ENCODE measurements at regions not wholly inside any gene's neighbourhood (a gene's known extent, or its start where the extent isn't known, plus 50 kb on each side); places are given as distances from the start of the nearest gene placed in this dataset.

DNA sequence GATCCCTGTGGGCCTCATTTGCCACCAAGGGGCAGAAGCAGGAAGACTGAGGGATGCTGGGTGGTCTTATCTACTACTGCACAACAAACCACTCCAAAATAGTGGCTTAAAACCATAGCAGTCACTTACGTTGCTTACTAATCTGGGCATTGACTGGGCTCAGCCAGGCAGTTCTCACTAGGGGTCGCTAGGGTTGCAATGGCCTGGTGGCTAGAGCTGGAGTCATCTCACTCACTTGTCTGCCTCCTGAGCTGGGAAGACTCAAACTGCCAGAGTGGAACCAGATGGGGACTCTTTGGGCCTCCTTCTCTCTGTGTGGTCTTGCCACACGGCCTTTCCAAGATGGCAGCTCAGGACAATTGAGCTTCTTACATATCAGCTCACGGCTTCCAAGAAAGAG is 216.3 kb upstream of the BCOR start:
- H3K27ac ChIP-seq (ENCODE audit: low read length in 2 of 2): no peak overlapping the region
- no peak overlapping the region for H3K4me3 ChIP-seq (ENCODE audit: control extremely low read depth in 1 of 5, extremely low read depth in 1 of 5, insufficient read depth in 1 of 5, low read depth in 2 of 5, low read length in 4 of 5)
- H3K4me2 ChIP-seq (replicated peaks; ENCODE audit: low read depth, low read length, poor library complexity, severe bottlenecking): no peak overlapping the region
- no peaks in the 10 kb centered on the region for H3K79me2 ChIP-seq (ENCODE audit: control insufficient read depth, insufficient read depth, low read length)
- no peaks in the 10 kb centered on the region for H3K36me3 ChIP-seq (replicated peaks in 1 of 2; ENCODE audit: control extremely low read depth in 1 of 2, control insufficient read depth in 1 of 2, extremely low read depth in 1 of 2, insufficient read depth in 2 of 2, low read length in 1 of 2)
- H3K9ac ChIP-seq (ENCODE audit: low read length): no peak overlapping the region
- 93% methylated on average over 4 of the region's 4 CpGs for WGBS (ENCODE audit: insufficient coverage)
- peaks cover 0 to 21% (median 5%) of the 10 kb centered on the region in 3 donors for H3K9me3 ChIP-seq (ENCODE audit: control extremely low read depth in 1 of 3, control insufficient read depth in 2 of 3, insufficient read depth in 1 of 3, low read length in 2 of 3)
- TF ChIP-seq, protein P1, sequence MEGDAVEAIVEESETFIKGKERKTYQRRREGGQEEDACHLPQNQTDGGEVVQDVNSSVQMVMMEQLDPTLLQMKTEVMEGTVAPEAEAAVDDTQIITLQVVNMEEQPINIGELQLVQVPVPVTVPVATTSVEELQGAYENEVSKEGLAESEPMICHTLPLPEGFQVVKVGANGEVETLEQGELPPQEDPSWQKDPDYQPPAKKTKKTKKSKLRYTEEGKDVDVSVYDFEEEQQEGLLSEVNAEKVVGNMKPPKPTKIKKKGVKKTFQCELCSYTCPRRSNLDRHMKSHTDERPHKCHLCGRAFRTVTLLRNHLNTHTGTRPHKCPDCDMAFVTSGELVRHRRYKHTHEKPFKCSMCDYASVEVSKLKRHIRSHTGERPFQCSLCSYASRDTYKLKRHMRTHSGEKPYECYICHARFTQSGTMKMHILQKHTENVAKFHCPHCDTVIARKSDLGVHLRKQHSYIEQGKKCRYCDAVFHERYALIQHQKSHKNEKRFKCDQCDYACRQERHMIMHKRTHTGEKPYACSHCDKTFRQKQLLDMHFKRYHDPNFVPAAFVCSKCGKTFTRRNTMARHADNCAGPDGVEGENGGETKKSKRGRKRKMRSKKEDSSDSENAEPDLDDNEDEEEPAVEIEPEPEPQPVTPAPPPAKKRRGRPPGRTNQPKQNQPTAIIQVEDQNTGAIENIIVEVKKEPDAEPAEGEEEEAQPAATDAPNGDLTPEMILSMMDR (IDR thresholded peaks at IDR 0.05): no peak
- no peak for TF ChIP-seq EZH2 (IDR thresholded peaks at IDR 0.05; ENCODE audit: borderline replicate concordance, insufficient read depth, low read depth, low read length, poor library complexity, severe bottlenecking)
- CTCF ChIA-PET: no interaction called here
- Mint-ChIP-seq H3K9me3 (ENCODE audit: insufficient read depth) (peaks cover 4% of the 10 kb centered on the region), H3K27ac (no peak overlapping the region), H3K4me3 (no peak overlapping the region), H3K4me1 (no peaks in the 10 kb centered on the region), H3K27me3 (no peaks in the 10 kb centered on the region)
- POLR2A ChIA-PET: no interaction called here
- ATAC-seq (ENCODE audit: low read depth): no peak
- H3K4me1 ChIP-seq (ENCODE audit: control insufficient read depth in 2 of 2, insufficient read depth in 2 of 2, low read length in 2 of 2): no peaks in the 10 kb centered on the region
- intact Hi-C loops (cut with micrococcal nuclease): no loop called here
- no peak overlapping the region for H2AFZ ChIP-seq (ENCODE audit: insufficient read depth, low read depth, low read length, poor library complexity, severe bottlenecking)
- DNase-seq: no peak
- H4K20me1 ChIP-seq (ENCODE audit: control insufficient read depth, insufficient read depth, low read length, poor library complexity, severe bottlenecking): no peaks in the 10 kb centered on the region
- no peaks in the 10 kb centered on the region for H3K27me3 ChIP-seq (replicated peaks in 1 of 4; ENCODE audit: control extremely low read depth in 1 of 4, control insufficient read depth in 3 of 4, insufficient read depth in 4 of 4, low read length in 3 of 4)

DNA sequence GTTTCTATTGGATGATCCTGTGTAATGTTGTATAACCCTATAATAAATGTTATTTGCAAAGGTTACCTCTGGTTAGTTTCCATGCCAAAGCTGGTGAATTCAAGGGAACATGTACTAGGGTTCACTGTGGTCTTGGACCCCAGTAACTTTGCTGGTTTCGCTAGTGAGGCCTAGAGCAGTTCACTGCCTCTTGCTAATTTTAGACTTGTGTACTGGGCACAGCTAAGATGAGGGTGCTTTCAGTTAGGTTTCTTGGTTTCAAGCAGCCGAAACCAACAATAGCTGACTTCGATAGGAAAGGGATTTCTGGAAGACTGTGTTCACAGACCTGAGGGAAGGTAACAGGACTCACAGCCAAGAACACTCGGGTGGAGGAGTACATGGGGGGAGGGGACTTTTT is 215.5 kb upstream of the BCOR start:
- H3K4me3 ChIP-seq (ENCODE audit: control extremely low read depth in 1 of 5, extremely low read depth in 1 of 5, insufficient read depth in 1 of 5, low read depth in 2 of 5, low read length in 4 of 5): no peak overlapping the region
- no peak for DNase-seq
- ChIA-PET CTCF (no interaction called here), POLR2A (no interaction called here)
- H3K9me3 ChIP-seq (ENCODE audit: control extremely low read depth in 1 of 3, control insufficient read depth in 2 of 3, insufficient read depth in 1 of 3, low read length in 2 of 3): peaks cover 0 to 21% (median 5%) of the 10 kb centered on the region in 3 donors
- no peak overlapping the region for H3K27ac Mint-ChIP-seq
- H3K4me1 Mint-ChIP-seq: no peaks in the 10 kb centered on the region
- no peaks in the 10 kb centered on the region for H3K79me2 ChIP-seq (ENCODE audit: control insufficient read depth, insufficient read depth, low read length)
- H4K20me1 ChIP-seq (ENCODE audit: control insufficient read depth, insufficient read depth, low read length, poor library complexity, severe bottlenecking): no peaks in the 10 kb centered on the region
- no peak for TF ChIP-seq EZH2 (IDR thresholded peaks at IDR 0.05; ENCODE audit: borderline replicate concordance, insufficient read depth, low read depth, low read length, poor library complexity, severe bottlenecking)
- TF ChIP-seq, protein P1 (IDR thresholded peaks at IDR 0.05): no peak
- no peaks in the 10 kb centered on the region for H3K36me3 ChIP-seq (replicated peaks in 1 of 2; ENCODE audit: control extremely low read depth in 1 of 2, control insufficient read depth in 1 of 2, extremely low read depth in 1 of 2, insufficient read depth in 2 of 2, low read length in 1 of 2)
- no peak overlapping the region for H2AFZ ChIP-seq (ENCODE audit: insufficient read depth, low read depth, low read length, poor library complexity, severe bottlenecking)
- H3K9ac ChIP-seq (ENCODE audit: low read length): no peak overlapping the region
- no peak overlapping the region for H3K4me2 ChIP-seq (replicated peaks; ENCODE audit: low read depth, low read length, poor library complexity, severe bottlenecking)
- no peak overlapping the region for H3K27ac ChIP-seq (ENCODE audit: low read length in 2 of 2)
- H3K9me3 Mint-ChIP-seq (ENCODE audit: insufficient read depth): peaks cover 4% of the 10 kb centered on the region
- H3K27me3 ChIP-seq (replicated peaks in 1 of 4; ENCODE audit: control extremely low read depth in 1 of 4, control insufficient read depth in 3 of 4, insufficient read depth in 4 of 4, low read length in 3 of 4): no peaks in the 10 kb centered on the region
- no peak for ATAC-seq (ENCODE audit: low read depth)
- intact Hi-C loops (cut with micrococcal nuclease): no loop called here
- 80% methylated on average over 1 of the region's 4 CpGs for WGBS (ENCODE audit: insufficient coverage)
- no peak overlapping the region for H3K4me3 Mint-ChIP-seq
- H3K4me1 ChIP-seq (ENCODE audit: control insufficient read depth in 2 of 2, insufficient read depth in 2 of 2, low read length in 2 of 2): no peaks in the 10 kb centered on the region
- H3K27me3 Mint-ChIP-seq: no peaks in the 10 kb centered on the region
